ENCODE measurements at regions not wholly inside any gene's neighbourhood (a gene's known extent, or its start where the extent isn't known, plus 50 kb on each side); places are given as distances from the start of the nearest gene placed in this dataset.

GRCh38 chr9:93896496-93897033 lies 58.6 kb downstream of the BARX1 start:
- no peak for TF ChIP-seq ZFP3 (CRISPR knock-in tag; IDR thresholded peaks at IDR 0.05)
- TF ChIP-seq ZNF565 (CRISPR knock-in tag; conservative IDR thresholded peaks at IDR 0.05; ENCODE audit: low read depth): no peak
- TF ChIP-seq PATZ1 (CRISPR knock-in tag; IDR thresholded peaks at IDR 0.05; ENCODE audit: borderline replicate concordance): no peak
- no peak for TF ChIP-seq RARB (CRISPR knock-in tag; IDR thresholded peaks at IDR 0.05)
- no peak for TF ChIP-seq GLIS3 (CRISPR knock-in tag; IDR thresholded peaks at IDR 0.05)
- TF ChIP-seq ZNF8 (CRISPR knock-in tag; IDR thresholded peaks at IDR 0.05): no peak
- TF ChIP-seq OSR1 (CRISPR knock-in tag; IDR thresholded peaks at IDR 0.05): no peak
- TF ChIP-seq CSRNP3 (CRISPR knock-in tag; IDR thresholded peaks at IDR 0.05): no peak
- no peak for TF ChIP-seq CSDC2 (CRISPR knock-in tag; IDR thresholded peaks at IDR 0.05)
- TF ChIP-seq PPARA (CRISPR knock-in tag; IDR thresholded peaks at IDR 0.05; ENCODE audit: borderline replicate concordance): no peak
- no peak for TF ChIP-seq SNAI2 (CRISPR knock-in tag; IDR thresholded peaks at IDR 0.05)
- TF ChIP-seq ISL1 (CRISPR knock-in tag; IDR thresholded peaks at IDR 0.05): no peak
- no peak for TF ChIP-seq ZC3H10 (CRISPR knock-in tag; IDR thresholded peaks at IDR 0.05)
- TF ChIP-seq ESRRG (CRISPR knock-in tag; IDR thresholded peaks at IDR 0.05): no peak
- no peak for TF ChIP-seq TCF4 (CRISPR knock-in tag; IDR thresholded peaks at IDR 0.05; ENCODE audit: borderline replicate concordance)
- no peak for TF ChIP-seq ZNF70 (CRISPR knock-in tag; IDR thresholded peaks at IDR 0.05)
- no peak for TF ChIP-seq TOX (CRISPR knock-in tag; IDR thresholded peaks at IDR 0.05; ENCODE audit: borderline replicate concordance)
- no peak for TF ChIP-seq ARNTL (CRISPR knock-in tag; IDR thresholded peaks at IDR 0.05; ENCODE audit: borderline replicate concordance, low read depth)
- no peak for ATAC-seq

- ATAC-seq: no peak
These were observed 59.1 kb downstream of the BARX1 start for GRCh38 chr9:93896093-93896492.

More at GRCh38 chr9:93896093-93896492, 59.1 kb downstream of the BARX1 start:
- TF ChIP-seq PATZ1 (CRISPR knock-in tag; IDR thresholded peaks at IDR 0.05; ENCODE audit: borderline replicate concordance) (no peak), ZFP30 (CRISPR knock-in tag; IDR thresholded peaks at IDR 0.05) (no peak), ZNF565 (CRISPR knock-in tag; conservative IDR thresholded peaks at IDR 0.05; ENCODE audit: low read depth) (no peak), PPARA (CRISPR knock-in tag; IDR thresholded peaks at IDR 0.05; ENCODE audit: borderline replicate concordance) (no peak), TSHZ2 (CRISPR knock-in tag; IDR thresholded peaks at IDR 0.05) (no peak), ISL1 (CRISPR knock-in tag; IDR thresholded peaks at IDR 0.05) (no peak), TCF4 (CRISPR knock-in tag; IDR thresholded peaks at IDR 0.05; ENCODE audit: borderline replicate concordance) (no peak)
